NCI-H2081 (cell line): ENCODE measurements at regions not wholly inside any gene's neighbourhood (a gene's known extent, or its start where the extent isn't known, plus 50 kb on each side); places are given as distances from the start of the nearest gene placed in this dataset.

Experiments
- DNase-seq, 2 experiments: peaks; one replicate each; lab custom pipeline; 2025; lab: John Stamatoyannopoulos, UW

DNA sequence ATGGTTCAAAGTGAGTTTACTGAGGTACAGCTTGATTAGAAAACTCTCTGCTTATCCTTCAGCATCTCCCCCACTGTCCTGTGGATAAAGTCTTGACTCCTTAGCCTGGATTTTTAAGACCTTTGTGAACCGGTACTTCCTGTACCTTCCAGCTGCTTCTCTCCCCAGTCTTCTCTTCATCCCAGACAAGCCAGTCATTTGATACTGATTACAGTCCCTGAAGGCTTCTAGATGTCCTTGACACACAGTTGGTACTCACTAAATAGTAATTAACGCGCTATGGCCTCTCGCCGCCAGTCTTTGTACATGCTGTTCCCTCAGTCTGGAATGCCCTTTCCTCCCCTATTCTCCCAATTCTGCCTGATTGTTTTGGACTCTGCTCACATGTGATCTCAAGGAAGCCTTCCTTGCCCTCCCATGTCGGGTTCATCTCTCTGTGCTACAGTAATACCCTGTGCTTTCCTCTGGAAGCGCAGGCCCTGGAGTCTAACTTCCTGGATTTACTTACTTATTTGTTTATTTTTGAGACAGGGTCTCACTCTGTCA, 50.6 kb upstream of the PTGR2 start:
- DNase-seq: no peak

DNA sequence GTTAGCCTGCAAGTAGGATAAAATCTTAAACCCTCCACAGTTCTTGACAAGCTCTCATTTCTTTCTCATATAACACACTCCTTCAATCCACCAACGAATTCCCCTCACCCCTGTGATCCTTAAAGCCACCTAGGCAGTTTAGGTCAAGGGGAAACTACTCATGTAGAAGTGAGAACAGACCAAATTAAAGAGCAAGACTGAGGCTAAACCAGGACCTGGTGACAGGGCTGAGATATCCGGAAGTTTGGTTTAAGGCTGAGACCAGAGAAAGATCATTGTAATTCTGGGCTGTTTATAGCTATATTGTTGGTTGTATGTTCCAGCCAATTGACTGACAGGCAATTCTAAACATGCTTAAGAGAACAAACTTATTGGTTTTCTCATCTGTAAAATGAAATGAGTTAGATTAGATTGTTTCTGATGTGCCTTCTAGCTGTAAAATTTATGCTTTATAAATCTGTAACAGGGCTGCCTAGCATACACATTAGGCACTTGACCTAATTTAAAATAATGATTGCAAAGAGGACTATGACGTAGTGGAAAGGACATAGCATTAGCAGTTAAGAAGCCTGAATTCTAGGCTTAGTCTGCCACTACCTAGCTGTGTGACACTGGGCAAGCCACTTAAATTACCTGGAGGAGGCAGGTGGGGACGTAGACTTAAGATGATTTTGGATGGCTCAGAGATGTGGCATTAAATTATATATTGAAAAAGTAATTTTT, 53.9 kb upstream of the PTGR2 start:
- no peak for DNase-seq

- DNase-seq: no peak
Measured at GRCh38 chr14:73796893-73797542, 54.6 kb upstream of the PTGR2 start.

GRCh38 chr14:73796415-73796814, 55.2 kb upstream of the PTGR2 start:
- DNase-seq: no peak

GRCh38 chr14:73795974-73796373, 55.7 kb upstream of the PTGR2 start:
- DNase-seq: no peak

GRCh38 chr14:73795466-73795865, 56.2 kb upstream of the PTGR2 start:
- no peak for DNase-seq

DNA sequence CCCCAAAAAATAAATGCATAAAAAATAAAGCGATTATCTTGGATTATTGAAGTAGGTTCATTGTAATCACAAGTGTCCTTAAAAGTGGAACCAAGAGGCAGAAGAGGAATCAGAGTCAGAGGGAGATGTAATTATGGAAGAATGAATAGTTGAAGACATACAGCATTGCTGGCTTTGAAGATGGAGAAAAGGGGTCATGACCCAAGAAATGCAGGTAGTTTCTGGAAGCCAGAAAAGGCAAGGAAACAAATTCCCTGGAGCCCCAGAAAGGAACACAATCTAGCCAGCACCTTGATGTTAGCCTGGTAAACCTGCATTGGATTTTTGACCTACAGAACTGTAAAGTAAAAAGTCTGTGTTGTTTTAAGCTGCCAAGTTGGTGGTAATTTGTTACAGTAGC, 57.5 kb upstream of the PTGR2 start:
- DNase-seq: no peak

DNA sequence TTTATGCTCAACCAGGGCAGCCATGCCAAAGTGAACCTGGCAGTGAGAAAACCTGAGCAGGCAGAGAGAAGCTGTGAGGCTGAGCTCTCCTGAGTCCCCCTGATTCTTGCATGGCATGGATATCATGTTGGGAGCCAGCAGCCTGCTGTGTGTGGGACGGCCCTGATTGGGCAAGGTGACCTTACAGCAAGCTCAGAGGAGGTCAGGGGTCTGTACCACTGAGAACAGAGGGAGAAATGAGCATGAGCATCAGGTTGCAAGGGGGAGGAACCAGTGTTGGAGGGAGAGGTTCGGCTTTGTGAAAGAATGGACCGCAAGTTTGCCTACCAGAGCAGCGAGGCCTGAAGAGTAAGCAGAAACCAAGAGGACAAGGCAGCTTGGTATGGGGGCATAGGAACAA, 59.1 kb upstream of the PTGR2 start:
- DNase-seq: no peak

GRCh38 chr14:73789989-73790581, 61.5 kb upstream of the PTGR2 start:
- no peak for DNase-seq

- no peak for DNase-seq
Measured at GRCh38 chr14:73788701-73789551, 62.7 kb upstream of the PTGR2 start.

- DNase-seq: no peak
Measured at GRCh38 chr14:73788317-73788598, 63.4 kb upstream of the PTGR2 start.

DNA sequence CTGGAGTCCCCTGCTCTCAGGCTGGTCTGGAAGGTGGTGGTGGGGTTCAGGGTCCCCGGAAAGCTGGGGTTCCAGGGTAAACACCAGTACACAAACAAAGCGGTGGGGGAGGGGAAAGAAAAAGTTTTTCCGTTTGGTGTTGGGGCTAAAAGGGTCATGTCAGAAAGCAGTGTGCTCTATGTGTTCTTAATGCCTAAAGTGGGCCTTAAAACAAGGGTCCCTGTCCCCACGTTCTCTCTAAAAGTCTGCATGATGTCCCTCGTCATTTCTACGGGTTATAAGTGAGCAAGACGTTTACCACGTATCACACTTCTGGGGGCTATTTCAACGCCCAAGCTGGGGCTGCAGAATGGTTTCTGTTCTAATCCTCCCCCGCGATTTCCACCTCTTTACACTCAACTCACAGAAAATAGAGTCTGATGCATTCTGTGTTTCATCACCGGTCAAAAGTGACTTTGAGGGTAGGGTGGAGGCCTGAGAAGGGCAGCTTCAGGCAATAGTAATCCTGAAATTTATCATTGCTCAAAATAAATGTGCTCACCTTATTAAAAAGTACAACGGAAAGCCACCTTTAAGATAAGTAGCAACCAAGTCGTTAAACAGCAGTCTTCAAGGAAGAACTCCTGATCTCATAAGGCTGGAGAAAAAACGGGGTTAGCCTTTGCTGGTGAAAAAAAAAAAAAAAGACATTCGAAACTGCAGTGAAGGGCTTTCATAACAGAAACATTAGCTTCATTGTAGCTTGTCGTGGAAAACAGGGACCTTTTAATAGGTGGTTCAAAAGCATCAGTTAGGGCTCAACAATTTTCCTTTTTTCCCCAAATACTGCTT, 63.9 kb upstream of the PTGR2 start:
- DNase-seq: no peak

DNA sequence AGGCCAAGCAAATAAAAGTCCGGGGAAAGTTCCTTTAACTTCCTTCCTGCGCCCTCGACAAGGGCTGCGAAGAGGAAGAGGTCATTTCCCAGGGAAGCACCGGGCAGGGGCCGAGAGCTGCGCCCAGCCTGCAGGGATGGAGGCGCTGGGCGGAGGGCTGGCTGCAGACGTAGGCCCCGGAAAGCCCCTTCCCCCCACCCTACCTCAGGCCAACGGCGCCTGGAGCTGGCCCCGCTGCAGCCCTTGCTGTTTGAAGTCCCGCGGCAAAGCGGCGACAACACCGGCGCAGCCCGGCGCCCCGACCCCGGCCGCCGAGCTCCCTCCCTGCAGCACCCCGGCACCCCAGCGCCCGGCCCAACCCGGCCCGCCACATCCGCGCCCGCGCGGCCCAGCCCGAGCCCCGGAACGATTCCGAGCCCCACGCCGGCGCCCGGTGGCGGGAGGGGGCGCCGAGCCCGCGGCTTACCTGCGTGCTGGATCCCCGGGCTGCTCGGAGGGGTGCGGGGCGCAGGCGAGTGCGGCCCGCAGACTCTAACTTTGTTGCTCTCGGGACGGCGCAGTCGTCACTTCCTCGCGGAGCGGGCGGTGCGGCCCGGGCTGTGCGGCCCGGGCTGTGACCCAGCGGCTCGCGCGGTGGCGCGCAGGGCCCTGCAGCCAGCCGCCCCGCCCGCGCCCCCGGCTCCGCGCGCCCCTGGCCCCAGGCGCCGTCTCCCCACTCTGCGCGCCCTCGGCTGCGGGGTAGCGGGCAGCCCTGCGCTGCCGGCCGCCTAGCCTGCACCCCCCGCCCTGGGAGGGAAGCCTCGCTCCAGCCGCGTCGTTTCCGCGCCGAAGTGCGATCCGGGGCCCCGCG, 64.8 kb upstream of the PTGR2 start:
- peak; percentile 16 to 38 for DNase-seq

DNA sequence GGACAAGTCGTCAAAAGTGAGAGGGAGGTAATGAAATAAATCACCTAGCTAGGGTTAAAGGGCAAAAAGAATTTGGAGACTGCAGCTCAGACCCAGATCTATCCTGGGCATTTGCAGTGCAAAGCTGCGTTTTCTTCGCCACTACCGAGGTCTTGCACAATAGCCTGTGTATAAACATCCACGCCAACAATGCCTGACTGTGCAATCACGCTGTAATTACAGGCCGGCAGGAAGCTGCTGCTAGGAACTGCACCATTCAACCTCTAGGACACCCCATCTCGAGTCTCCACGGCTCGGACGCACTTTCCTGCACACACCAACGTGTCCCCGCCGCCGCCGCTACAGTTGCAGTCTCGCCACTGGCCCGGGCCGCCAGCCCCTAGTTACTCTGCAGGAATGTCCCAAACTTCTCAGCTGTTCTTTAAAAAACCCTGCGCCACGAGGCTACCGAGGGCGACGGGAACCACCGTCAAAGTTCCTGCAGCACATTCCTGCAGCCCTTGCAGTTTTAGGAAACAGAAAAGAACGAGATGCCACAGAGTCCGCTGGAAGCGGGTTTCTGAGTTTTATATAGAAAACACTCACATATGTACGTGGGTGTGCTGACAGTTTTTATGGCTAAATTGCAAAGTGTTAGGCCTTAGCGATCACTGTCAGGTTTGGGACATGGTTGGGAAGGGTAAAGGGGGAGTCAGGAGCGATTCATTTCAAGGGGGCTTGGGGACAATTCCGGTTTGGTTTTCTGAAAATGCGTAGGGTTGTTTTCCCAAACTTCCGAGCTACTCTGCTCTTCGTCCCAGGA, 65.6 kb upstream of the PTGR2 start:
- DNase-seq: peak in 1 of 2 experiments; percentile 32

DNA sequence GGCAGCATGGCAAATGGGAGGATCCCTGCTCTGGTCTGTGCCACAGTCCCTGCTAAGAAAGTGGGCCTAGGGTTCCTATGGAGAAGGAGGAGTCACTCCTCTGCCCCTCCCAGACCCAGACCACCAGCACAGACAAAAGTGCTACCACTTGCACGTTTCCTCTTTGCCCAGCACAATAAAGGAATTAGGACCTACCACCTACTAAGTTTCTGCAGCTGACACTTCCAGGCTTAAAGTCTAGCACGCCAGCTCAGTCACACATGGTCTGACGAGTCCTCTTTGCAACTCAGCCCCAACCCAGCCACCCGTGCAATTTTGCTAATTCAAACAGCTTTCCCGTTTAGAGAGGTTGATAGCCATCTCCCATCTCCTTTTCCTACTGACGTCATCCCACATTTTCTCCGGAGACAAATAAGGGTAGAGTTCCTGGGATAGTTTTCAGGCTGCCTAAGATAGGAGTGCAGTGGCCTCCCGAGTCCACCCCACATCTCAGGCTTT, 66.2 kb upstream of the PTGR2 start:
- DNase-seq: no peak

DNA sequence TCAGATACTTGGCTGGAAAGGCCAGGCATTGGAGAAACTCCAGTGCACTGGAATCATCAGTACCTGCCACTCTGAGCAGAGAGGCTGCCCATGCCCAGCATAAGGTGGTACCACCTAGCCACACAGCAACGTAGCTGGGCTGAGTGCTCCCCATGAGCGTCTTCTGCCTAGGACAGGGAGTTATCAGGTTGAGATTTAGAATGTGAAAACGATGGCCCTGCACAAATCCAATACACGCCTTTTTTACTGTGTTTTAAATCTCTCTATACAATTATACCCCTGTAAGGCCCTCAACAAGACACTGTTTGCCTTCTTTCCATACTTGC, 66.7 kb upstream of the PTGR2 start:
- no peak for DNase-seq

GRCh38 chr14:73784181-73784987, 67.2 kb upstream of the PTGR2 start:
- DNase-seq: no peak

- DNase-seq: no peak
Measured at GRCh38 chr14:73783107-73783727, 68.4 kb upstream of the PTGR2 start.
